ENCODE measurements at regions not wholly inside any gene's neighbourhood (a gene's known extent, or its start where the extent isn't known, plus 50 kb on each side); places are given as distances from the start of the nearest gene placed in this dataset.

DNA sequence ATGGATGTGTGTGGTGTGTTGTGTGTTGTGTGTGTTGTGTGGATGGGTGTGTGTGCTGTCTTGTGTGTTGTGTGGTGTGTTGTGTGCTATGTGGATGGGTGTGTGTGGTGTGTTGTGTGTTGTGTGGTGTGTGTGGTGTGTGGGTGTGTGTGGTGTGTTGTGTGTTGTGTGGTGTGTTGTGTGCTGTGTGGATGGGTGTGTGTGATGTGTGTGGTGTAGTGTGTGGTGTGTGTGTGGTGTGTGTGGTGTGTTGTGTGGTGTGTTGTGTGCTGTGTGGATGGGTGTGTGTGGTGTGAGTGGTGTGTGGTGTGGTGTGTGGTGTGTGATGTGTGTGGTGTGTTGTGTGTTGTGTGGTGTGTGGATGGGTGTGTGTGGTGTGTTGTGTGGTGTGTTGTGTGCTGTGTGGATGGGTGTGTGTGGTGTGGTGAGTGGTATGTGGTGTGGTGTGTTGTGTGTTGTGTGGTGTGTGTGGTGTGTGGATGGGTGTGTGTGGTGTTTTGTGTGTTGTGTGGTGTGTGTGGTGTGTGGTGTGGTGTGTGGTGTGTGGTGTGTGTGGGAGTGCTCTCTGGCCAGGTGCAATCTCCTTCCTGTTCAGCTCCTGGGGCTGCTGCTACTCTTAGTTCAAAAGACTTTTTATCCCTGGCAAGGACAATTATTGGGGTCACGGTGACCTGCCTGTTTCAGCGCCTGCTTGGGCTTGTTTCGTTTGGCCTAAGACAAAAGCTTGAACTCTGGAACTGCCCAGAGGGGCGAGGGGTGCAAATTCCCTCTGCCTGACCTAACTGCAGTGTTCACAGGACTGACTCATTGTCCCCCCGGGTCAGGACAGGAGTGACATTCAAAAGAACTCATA lies 101.1 kb downstream of the UBIAD1 start:
- Histone ChIP-seq H3K27ac (no peak overlapping the region), H3K9me3 (no peaks in the 10 kb centered on the region), H3K27me3 (peaks cover 0 to 23% (median 0%) of the 10 kb centered on the region in 3 donors), H3K4me1 (no peaks in the 10 kb centered on the region), H3K4me3 (no peak overlapping the region), H3K36me3 (no peaks in the 10 kb centered on the region)
- DNase-seq, result no peak
- TF ChIP-seq, protein P1, sequence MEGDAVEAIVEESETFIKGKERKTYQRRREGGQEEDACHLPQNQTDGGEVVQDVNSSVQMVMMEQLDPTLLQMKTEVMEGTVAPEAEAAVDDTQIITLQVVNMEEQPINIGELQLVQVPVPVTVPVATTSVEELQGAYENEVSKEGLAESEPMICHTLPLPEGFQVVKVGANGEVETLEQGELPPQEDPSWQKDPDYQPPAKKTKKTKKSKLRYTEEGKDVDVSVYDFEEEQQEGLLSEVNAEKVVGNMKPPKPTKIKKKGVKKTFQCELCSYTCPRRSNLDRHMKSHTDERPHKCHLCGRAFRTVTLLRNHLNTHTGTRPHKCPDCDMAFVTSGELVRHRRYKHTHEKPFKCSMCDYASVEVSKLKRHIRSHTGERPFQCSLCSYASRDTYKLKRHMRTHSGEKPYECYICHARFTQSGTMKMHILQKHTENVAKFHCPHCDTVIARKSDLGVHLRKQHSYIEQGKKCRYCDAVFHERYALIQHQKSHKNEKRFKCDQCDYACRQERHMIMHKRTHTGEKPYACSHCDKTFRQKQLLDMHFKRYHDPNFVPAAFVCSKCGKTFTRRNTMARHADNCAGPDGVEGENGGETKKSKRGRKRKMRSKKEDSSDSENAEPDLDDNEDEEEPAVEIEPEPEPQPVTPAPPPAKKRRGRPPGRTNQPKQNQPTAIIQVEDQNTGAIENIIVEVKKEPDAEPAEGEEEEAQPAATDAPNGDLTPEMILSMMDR (IDR thresholded peaks at IDR 0.05), result no peak
- TF ChIP-seq POLR2AphosphoS5 (IDR thresholded peaks at IDR 0.05), result no peak
- no peak for TF ChIP-seq EP300 (IDR thresholded peaks at IDR 0.05)
- no peak for TF ChIP-seq POLR2A (IDR thresholded peaks at IDR 0.05)
- intact Hi-C loops (cut with DNase I; ENCODE audit: low total_unique reads), result no loop called here
- 23 to 42% (median 32%) methylated on average over 4 to 5 of the region's 5 CpGs for WGBS, 5 donors

DNA sequence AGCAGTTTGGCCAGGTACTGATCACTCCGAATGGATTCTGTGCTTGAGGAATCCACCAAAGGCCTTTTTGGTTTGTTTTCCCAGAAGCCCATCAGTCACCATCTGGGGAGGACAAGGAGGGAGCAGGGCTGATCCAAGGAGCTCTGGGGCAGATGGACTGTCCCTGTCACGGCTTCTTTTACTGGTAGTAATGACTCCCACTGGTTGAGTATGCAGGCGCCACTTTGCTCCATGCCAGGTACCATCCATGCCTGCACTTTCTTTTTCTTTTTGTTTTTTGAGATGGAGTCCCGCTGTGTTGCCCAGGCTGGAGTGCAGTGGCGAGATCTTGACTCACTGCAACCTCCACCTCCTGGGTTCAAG lies 101.7 kb downstream of the UBIAD1 start:
- no peak for TF ChIP-seq POLR2A (IDR thresholded peaks at IDR 0.05)
- no peak for TF ChIP-seq EP300 (IDR thresholded peaks at IDR 0.05)
- no peak for TF ChIP-seq POLR2AphosphoS5 (IDR thresholded peaks at IDR 0.05)
- TF ChIP-seq, protein P1 (IDR thresholded peaks at IDR 0.05), result no peak
- H3K27me3 ChIP-seq, result peaks cover 0 to 29% (median 0%) of the 10 kb centered on the region in 3 donors
- intact Hi-C loops (cut with DNase I; ENCODE audit: low total_unique reads), result no loop called here
- 73 to 85% (median 78%) methylated on average over 5 of the region's 5 CpGs for WGBS, 5 donors
- no peak for DNase-seq
- H3K27ac ChIP-seq, result no peak overlapping the region
- H3K4me3 ChIP-seq, result no peak overlapping the region
- H3K36me3 ChIP-seq, result no peaks in the 10 kb centered on the region
- no peaks in the 10 kb centered on the region for H3K4me1 ChIP-seq
- H3K9me3 ChIP-seq, result no peaks in the 10 kb centered on the region

DNA sequence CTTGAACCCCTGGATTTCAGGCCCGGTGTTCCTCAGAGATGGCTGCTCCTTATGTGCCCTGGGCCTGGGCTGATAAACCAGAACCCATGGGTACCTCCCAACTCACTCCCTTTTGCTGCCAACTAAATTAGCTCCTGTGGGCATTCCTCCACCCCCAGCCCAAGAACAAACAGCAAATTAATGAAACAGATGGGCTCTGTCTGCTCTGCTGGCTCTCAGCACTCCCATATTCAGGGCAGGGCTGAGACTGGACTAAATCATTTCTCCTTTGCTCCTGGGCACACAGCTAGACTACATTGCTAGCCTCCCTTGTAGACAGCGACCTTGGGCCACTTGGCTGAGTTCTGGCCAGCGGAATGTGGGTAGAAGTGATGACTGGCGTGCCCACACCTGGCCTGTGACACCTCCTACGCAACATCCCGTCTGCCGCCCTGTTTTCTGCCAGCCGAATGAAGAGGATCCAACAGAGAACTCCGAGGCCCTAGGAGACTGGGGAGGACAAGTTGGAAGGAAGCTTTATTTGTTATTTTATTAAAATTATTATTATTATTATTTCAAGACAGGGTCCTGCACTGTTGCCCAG lies 101.9 kb upstream of the DISP3 start:
- H3K4me1 ChIP-seq, result no peaks in the 10 kb centered on the region
- peaks cover 0 to 10% (median 6%) of the 10 kb centered on the region in 4 donors for H3K9me3 ChIP-seq
- no peak overlapping the region for H3K27ac ChIP-seq
- no peaks in the 10 kb centered on the region for H3K36me3 ChIP-seq
- no peak for TF ChIP-seq POLR2AphosphoS5 (IDR thresholded peaks at IDR 0.05)
- TF ChIP-seq, protein P1 (IDR thresholded peaks at IDR 0.05), result no peak
- H3K27me3 ChIP-seq, result peaks cover 0 to 52% (median 3%) of the 10 kb centered on the region in 3 donors
- 78 to 85% (median 83%) methylated on average over 9 of the region's 9 CpGs for WGBS, 5 donors
- intact Hi-C loops (cut with DNase I; ENCODE audit: low total_unique reads), result no loop called here
- no peak for DNase-seq
- no peak overlapping the region for H3K4me3 ChIP-seq

DNA sequence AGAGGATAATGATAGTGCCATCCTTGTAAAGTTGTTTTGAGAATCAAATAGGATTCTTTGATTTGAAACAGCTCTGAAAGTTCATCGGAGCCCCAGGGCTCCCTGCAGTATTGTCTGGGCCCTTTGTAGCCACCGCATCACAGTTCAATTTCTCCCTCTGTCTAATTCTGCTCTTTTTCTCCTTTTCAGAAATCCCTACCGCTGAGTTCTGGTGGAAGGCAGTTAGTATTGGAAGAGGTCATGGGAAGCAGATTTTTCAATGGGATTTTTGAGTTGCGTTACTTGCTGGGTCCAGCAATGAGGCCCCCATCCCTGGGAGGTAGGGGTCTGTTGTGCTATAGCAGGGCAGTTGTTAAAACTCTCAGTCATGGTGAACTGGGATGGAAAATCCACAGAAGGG lies 101.0 kb upstream of the DISP3 start:
- peaks cover 0 to 45% (median 3%) of the 10 kb centered on the region in 3 donors for H3K27me3 ChIP-seq
- 86 to 94% (median 91%) methylated on average over 4 of the region's 4 CpGs for WGBS, 5 donors
- no peak for TF ChIP-seq POLR2AphosphoS5 (IDR thresholded peaks at IDR 0.05)
- TF ChIP-seq, protein P1 (IDR thresholded peaks at IDR 0.05), result no peak
- TF ChIP-seq EP300 (IDR thresholded peaks at IDR 0.05), result no peak
- TF ChIP-seq POLR2A (IDR thresholded peaks at IDR 0.05), result no peak
- H3K36me3 ChIP-seq, result no peaks in the 10 kb centered on the region
- no peak overlapping the region for H3K4me3 ChIP-seq
- DNase-seq, result no peak
- no peaks in the 10 kb centered on the region for H3K4me1 ChIP-seq
- H3K27ac ChIP-seq, result no peak overlapping the region
- intact Hi-C loops (cut with DNase I; ENCODE audit: low total_unique reads), result no loop called here
- peaks cover 0 to 10% (median 6%) of the 10 kb centered on the region in 4 donors for H3K9me3 ChIP-seq
